Hepatocyte (in vitro differentiated cells): ENCODE measurements at regions not wholly inside any gene's neighbourhood (a gene's known extent, or its start where the extent isn't known, plus 50 kb on each side); places are given as distances from the start of the nearest gene placed in this dataset.
"Not testable (repeated sequence)": the region's sequence is repeated elsewhere in the genome, so short reads cannot be mapped to it uniquely, and the experiment has no call there.

Experiments
- DNase-seq: peaks from one replicate; pipeline ENCODE4 v3.0.0-alpha.2; 2016; ENCODE audit warnings: low spot score
- H2AFZ ChIP-seq: fragments of 200-600 bp; sonication (generic); 2 replicates; pipeline ENCODE4 v1.6.0; 2016; ENCODE audit warnings: antibody characterized with exemption, mild to moderate bottlenecking
- H3K27ac ChIP-seq: fragments of 200-600 bp; sonication (generic); 2 replicates; pipeline ENCODE4 v1.5.1; 2016; ENCODE audit warnings: mild to moderate bottlenecking
- H3K27me3 ChIP-seq: fragments of 200-600 bp; sonication (generic); 2 replicates; pipeline ENCODE4 v1.6.1; 2016
- H3K36me3 ChIP-seq: fragments of 200-600 bp; sonication (generic); replicated peaks from 2 replicates; pipeline ENCODE4 v1.5.1; 2016; ENCODE audit warnings: low read depth; ENCODE audit not compliant: insufficient read depth
- H3K4me1 ChIP-seq: fragments of 200-600 bp; sonication (generic); 2 replicates; pipeline ENCODE4 v1.5.1; 2016; ENCODE audit warnings: mild to moderate bottlenecking, moderate library complexity; ENCODE audit not compliant: insufficient read depth
- H3K4me2 ChIP-seq: fragments of 200-600 bp; sonication (generic); 2 replicates; pipeline ENCODE4 v1.6.0; 2016
- H3K4me3 ChIP-seq: fragments of 200-600 bp; sonication (generic); 2 replicates; pipeline ENCODE4 v1.5.1; 2016; ENCODE audit warnings: mild to moderate bottlenecking
- H3K79me2 ChIP-seq: fragments of 200-600 bp; sonication (generic); 2 replicates; pipeline ENCODE4 v1.6.0; 2017; ENCODE audit warnings: mild to moderate bottlenecking
- H3K9me2 ChIP-seq: fragments of 200-600 bp; sonication (generic); replicated peaks from 2 replicates; pipeline ENCODE4 v1.6.0; 2017; ENCODE audit warnings: mild to moderate bottlenecking; ENCODE audit not compliant: insufficient read depth
- H3K9me3 ChIP-seq: fragments of 200-600 bp; sonication (generic); 2 replicates; pipeline ENCODE4 v1.5.1; 2016; ENCODE audit warnings: low read depth, mild to moderate bottlenecking
- H4K20me1 ChIP-seq: fragments of 200-600 bp; sonication (generic); 2 replicates; pipeline ENCODE4 v1.6.0; 2016; ENCODE audit warnings: mild to moderate bottlenecking; ENCODE audit not compliant: insufficient read depth, poor library complexity, severe bottlenecking
- CTCF ChIP-seq: fragments of 200-600 bp; sonication (generic); IDR thresholded peaks from 2 replicates; pipeline ENCODE4 v1.5.1; 2016; ENCODE audit warnings: antibody characterized with exemption, mild to moderate bottlenecking; ENCODE audit not compliant: poor library complexity
- EZH2 ChIP-seq: fragments of 200-600 bp; sonication (generic); IDR thresholded peaks from 2 replicates; pipeline ENCODE4 v1.6.1; 2016; ENCODE audit warnings: antibody characterized with exemption, mild to moderate bottlenecking, borderline replicate concordance
- EZH2phosphoT487 ChIP-seq: fragments of 200-600 bp; sonication (generic); IDR thresholded peaks from one replicate; pipeline ENCODE4 v1.6.1; 2018; ENCODE audit warnings: antibody characterized with exemption, mild to moderate bottlenecking, low read depth, moderate library complexity; ENCODE audit not compliant: unreplicated experiment, severe bottlenecking
- WGBS: methylation state at CpG from one replicate; pipeline ENCODE4 v1.1.6; 2016; ENCODE audit warnings: low lambda C conversion rate; ENCODE audit errors: missing lambda C conversion rate; 5-methylcytosine and 5-hydroxymethylcytosine counted together

GRCh38 chr9:100653643-100654334 is 75.9 kb downstream of the CAVIN4 start:
- Histone ChIP-seq H4K20me1 (no peaks in the 10 kb centered on the region), H2AFZ (no peak overlapping the region), H3K36me3 (no peaks in the 10 kb centered on the region), H3K27me3 (no peaks in the 10 kb centered on the region), H3K4me3 (no peak overlapping the region), H3K4me2 (no peak overlapping the region), H3K9me2 (no peaks in the 10 kb centered on the region), H3K4me1 (no peaks in the 10 kb centered on the region), H3K27ac (no peak overlapping the region), H3K9me3 (no peaks in the 10 kb centered on the region), H3K79me2 (no peaks in the 10 kb centered on the region)
- TF ChIP-seq EZH2 (no peak), EZH2phosphoT487 (no peak), CTCF (no peak)
- WGBS, result 85% methylated on average over 4 of the region's 4 CpGs
- no peak for DNase-seq

- DNase-seq, H3K9me3 ChIP-seq, H3K9me2 ChIP-seq, H4K20me1 ChIP-seq, H3K4me3 ChIP-seq, H3K36me3 ChIP-seq, H3K79me2 ChIP-seq, H3K27ac ChIP-seq, H3K27me3 ChIP-seq, H2AFZ ChIP-seq, H3K4me2 ChIP-seq, H3K4me1 ChIP-seq: not testable (repeated sequence)
- WGBS, result 94% methylated on average over 2 of the region's 2 CpGs
Measured at GRCh38 chr9:100656851-100657250, 79.0 kb downstream of the CAVIN4 start.

GRCh38 chr9:100661668-100662067 is 83.8 kb downstream of the CAVIN4 start:
- no peaks in the 10 kb centered on the region for H4K20me1 ChIP-seq
- H2AFZ ChIP-seq, result no peak overlapping the region
- no peaks in the 10 kb centered on the region for H3K79me2 ChIP-seq
- DNase-seq, result no peak
- H3K4me1 ChIP-seq, result no peaks in the 10 kb centered on the region
- H3K27me3 ChIP-seq, result no peaks in the 10 kb centered on the region
- no peak overlapping the region for H3K4me2 ChIP-seq
- no peak overlapping the region for H3K4me3 ChIP-seq
- WGBS, result 82% methylated on average over 3 of the region's 3 CpGs
- H3K9me2 ChIP-seq, result no peaks in the 10 kb centered on the region
- TF ChIP-seq EZH2phosphoT487 (no peak), EZH2 (no peak), CTCF (no peak)
- H3K9me3 ChIP-seq, result no peaks in the 10 kb centered on the region
- no peak overlapping the region for H3K27ac ChIP-seq
- H3K36me3 ChIP-seq, result no peaks in the 10 kb centered on the region

- Histone ChIP-seq H3K4me1 (no peaks in the 10 kb centered on the region), H3K9me2 (no peaks in the 10 kb centered on the region), H2AFZ (no peak overlapping the region), H3K4me3 (no peak overlapping the region), H3K9me3 (no peaks in the 10 kb centered on the region), H3K79me2 (no peaks in the 10 kb centered on the region), H3K4me2 (no peak overlapping the region), H3K27me3 (no peaks in the 10 kb centered on the region), H4K20me1 (no peaks in the 10 kb centered on the region), H3K36me3 (no peaks in the 10 kb centered on the region), H3K27ac (no peak overlapping the region)
- no peak for TF ChIP-seq CTCF
- no peak for TF ChIP-seq EZH2
- no peak for TF ChIP-seq EZH2phosphoT487
- no peak for DNase-seq
- 56% methylated on average over 1 of the region's 1 CpG for WGBS
Measured at GRCh38 chr9:100662122-100662521, 84.2 kb downstream of the CAVIN4 start.
